Stomach smooth muscle (tissue), 2 donors: ENCODE measurements at regions not wholly inside any gene's neighbourhood (a gene's known extent, or its start where the extent isn't known, plus 50 kb on each side); places are given as distances from the start of the nearest gene placed in this dataset.

Experiments
- H3K27ac ChIP-seq: one replicate; pipeline ENCODE4 v1.7.0; 2013; ENCODE audit warnings: mild to moderate bottlenecking, low read length, inconsistent platforms
- H3K27me3 ChIP-seq, 2 donors: one replicate each; pipeline ENCODE4 v1.7.0; 2013; ENCODE audit warnings: low read length in 2 of 2; ENCODE audit not compliant: insufficient read depth in 2 of 2, control insufficient read depth in 1 of 2
- H3K36me3 ChIP-seq, 2 donors: one replicate each; pipeline ENCODE4 v1.7.0; 2013; ENCODE audit warnings: low read length in 2 of 2; ENCODE audit not compliant: control insufficient read depth in 2 of 2, insufficient read depth in 2 of 2
- H3K4me1 ChIP-seq: one replicate; pipeline ENCODE4 v1.7.0; 2013; ENCODE audit warnings: low read length; ENCODE audit not compliant: control insufficient read depth, insufficient read depth
- H3K4me3 ChIP-seq, 2 donors: one replicate each; pipeline ENCODE4 v1.7.0; 2013; ENCODE audit warnings: low read length in 2 of 2
- H3K9ac ChIP-seq, 2 donors: one replicate each; pipeline ENCODE4 v1.7.0; 2013; ENCODE audit warnings: low read length in 2 of 2, mild to moderate bottlenecking in 1 of 2
- H3K9me3 ChIP-seq, 2 donors: one replicate each; pipeline ENCODE4 v1.7.0; 2013; ENCODE audit warnings: low read length in 2 of 2; ENCODE audit not compliant: control insufficient read depth in 2 of 2
- donor health status: healthy.
- donor health status: Pancreatic carcinoma.

- no peak overlapping the region for H3K9ac ChIP-seq
- no peaks in the 10 kb centered on the region for H3K9me3 ChIP-seq
- no peaks in the 10 kb centered on the region for H3K4me1 ChIP-seq
- no peaks in the 10 kb centered on the region for H3K36me3 ChIP-seq
- H3K27me3 ChIP-seq = no peaks in the 10 kb centered on the region
- H3K4me3 ChIP-seq = no peak overlapping the region
- H3K27ac ChIP-seq = no peak overlapping the region
Measured at GRCh38 chr12:28936711-28937110, 212.4 kb upstream of the FAR2 start.

- Histone ChIP-seq H3K9me3 (no peaks in the 10 kb centered on the region), H3K4me3 (no peak overlapping the region), H3K27ac (no peak overlapping the region), H3K36me3 (no peaks in the 10 kb centered on the region), H3K27me3 (no peaks in the 10 kb centered on the region), H3K4me1 (no peaks in the 10 kb centered on the region), H3K9ac (no peak overlapping the region)
Measured at GRCh38 chr12:28937196-28937595, 211.9 kb upstream of the FAR2 start.

- Histone ChIP-seq H3K4me1 (no peaks in the 10 kb centered on the region), H3K27ac (no peak overlapping the region), H3K27me3 (no peaks in the 10 kb centered on the region), H3K4me3 (no peak overlapping the region), H3K9me3 (no peaks in the 10 kb centered on the region), H3K36me3 (no peaks in the 10 kb centered on the region), H3K9ac (no peak overlapping the region)
Measured at GRCh38 chr12:28938056-28938455, 211.0 kb upstream of the FAR2 start.

GRCh38 chr12:28938581-28939235, 210.4 kb upstream of the FAR2 start:
- no peaks in the 10 kb centered on the region for H3K9me3 ChIP-seq
- H3K27ac ChIP-seq = peak overlapping the region; percentile 0
- no peaks in the 10 kb centered on the region for H3K27me3 ChIP-seq
- H3K4me3 ChIP-seq = no peak overlapping the region
- H3K9ac ChIP-seq = no peak overlapping the region
- H3K36me3 ChIP-seq = no peaks in the 10 kb centered on the region
- no peaks in the 10 kb centered on the region for H3K4me1 ChIP-seq

GRCh38 chr12:28939427-28939826, 209.7 kb upstream of the FAR2 start:
- no peaks in the 10 kb centered on the region for H3K36me3 ChIP-seq
- H3K9ac ChIP-seq = no peak overlapping the region
- H3K27ac ChIP-seq = peak overlapping the region; percentile 0
- H3K9me3 ChIP-seq = no peaks in the 10 kb centered on the region
- no peak overlapping the region for H3K4me3 ChIP-seq
- H3K27me3 ChIP-seq = no peaks in the 10 kb centered on the region
- H3K4me1 ChIP-seq = no peaks in the 10 kb centered on the region

- Histone ChIP-seq H3K27ac (no peak overlapping the region), H3K36me3 (no peaks in the 10 kb centered on the region), H3K9me3 (no peaks in the 10 kb centered on the region), H3K27me3 (no peaks in the 10 kb centered on the region), H3K4me1 (no peaks in the 10 kb centered on the region), H3K9ac (no peak overlapping the region), H3K4me3 (no peak overlapping the region)
Measured at GRCh38 chr12:28941248-28941647, 207.8 kb upstream of the FAR2 start.

- Histone ChIP-seq H3K4me1 (no peaks in the 10 kb centered on the region), H3K36me3 (no peaks in the 10 kb centered on the region), H3K27ac (no peak overlapping the region), H3K27me3 (no peaks in the 10 kb centered on the region), H3K9ac (no peak overlapping the region), H3K4me3 (no peak overlapping the region), H3K9me3 (no peaks in the 10 kb centered on the region)
Measured at GRCh38 chr12:28946361-28946760, 202.7 kb upstream of the FAR2 start.

- Histone ChIP-seq H3K9me3 (no peaks in the 10 kb centered on the region), H3K36me3 (no peaks in the 10 kb centered on the region), H3K9ac (no peak overlapping the region), H3K4me3 (no peak overlapping the region), H3K4me1 (no peaks in the 10 kb centered on the region), H3K27ac (no peak overlapping the region), H3K27me3 (no peaks in the 10 kb centered on the region)
Measured at GRCh38 chr12:28948685-28949084, 200.4 kb upstream of the FAR2 start.

- H3K4me3 ChIP-seq = no peak overlapping the region
- no peaks in the 10 kb centered on the region for H3K9me3 ChIP-seq
- no peak overlapping the region for H3K27ac ChIP-seq
- H3K9ac ChIP-seq = no peak overlapping the region
- H3K27me3 ChIP-seq = no peaks in the 10 kb centered on the region
- H3K4me1 ChIP-seq = no peaks in the 10 kb centered on the region
- H3K36me3 ChIP-seq = no peaks in the 10 kb centered on the region
Measured at GRCh38 chr12:28949184-28949583, 199.9 kb upstream of the FAR2 start.

- H3K9ac ChIP-seq = no peak overlapping the region
Measured at GRCh38 chr12:28950049-28950448, 199.0 kb upstream of the FAR2 start.

GRCh38 chr12:28951935-28952334, 197.1 kb upstream of the FAR2 start:
- Histone ChIP-seq H3K36me3 (no peaks in the 10 kb centered on the region), H3K9ac (no peak overlapping the region), H3K4me3 (no peak overlapping the region), H3K27ac (no peak overlapping the region), H3K9me3 (no peaks in the 10 kb centered on the region), H3K27me3 (no peaks in the 10 kb centered on the region), H3K4me1 (no peaks in the 10 kb centered on the region)

More at GRCh38 chr12:28950049-28950448, 199.0 kb upstream of the FAR2 start:
- H3K4me3 ChIP-seq = no peak overlapping the region
- no peaks in the 10 kb centered on the region for H3K9me3 ChIP-seq
- no peaks in the 10 kb centered on the region for H3K36me3 ChIP-seq
- H3K27ac ChIP-seq = no peak overlapping the region
- H3K27me3 ChIP-seq = no peaks in the 10 kb centered on the region
- no peaks in the 10 kb centered on the region for H3K4me1 ChIP-seq
